Brain microvascular endothelial cell (primary cell): ENCODE measurements at regions not wholly inside any gene's neighbourhood (a gene's known extent, or its start where the extent isn't known, plus 50 kb on each side); places are given as distances from the start of the nearest gene placed in this dataset.

ENCODE experiments used
- DNase-seq: peaks from one replicate; pipeline ENCODE4 v3.0.0-alpha.2; 2020
- H3K27ac ChIP-seq: fragments of 250-450 bp; sonication (Bioruptor Pico); 2 replicates; pipeline ENCODE4 v1.5.1; 2020; ENCODE audit warnings: mild to moderate bottlenecking, moderate library complexity
- H3K27me3 ChIP-seq: fragments of 250-450 bp; sonication (Bioruptor Pico); replicated peaks from 2 replicates; pipeline ENCODE4 v1.5.1; 2020; ENCODE audit warnings: mild to moderate bottlenecking
- H3K36me3 ChIP-seq: fragments of 250-450 bp; sonication (Bioruptor Pico); replicated peaks from 2 replicates; pipeline ENCODE4 v1.5.1; 2020; ENCODE audit warnings: mild to moderate bottlenecking
- H3K4me3 ChIP-seq: 2 replicates; pipeline ENCODE4 v1.5.1; 2011; ENCODE audit warnings: low read depth, mild to moderate bottlenecking, control low read depth, low read length, moderate library complexity
- CTCF ChIP-seq: IDR thresholded peaks from 2 replicates; pipeline ENCODE4 v1.5.1; 2011; ENCODE audit warnings: low read depth, mild to moderate bottlenecking, moderate library complexity, low read length, control low read depth, inconsistent platforms; ENCODE audit errors: missing control alignments
- in situ Hi-C: cut with HindIII; loops from 2 replicates; pipeline ENCODE4 v1.10.0; 2017; ENCODE audit warnings: low sequenced_read_pairs, low pct_ligation_motif_present

- Histone ChIP-seq H3K27ac (no peak overlapping the region), H3K36me3 (no peaks in the 10 kb centered on the region), H3K27me3 (no peaks in the 10 kb centered on the region), H3K4me3 (no peak overlapping the region)
- in situ Hi-C loops, result no loop called here
- DNase-seq, result no peak
- TF ChIP-seq CTCF, result no peak
Measured at GRCh38 chr2:38163006-38163405, 87.1 kb upstream of the CYP1B1 start.

GRCh38 chr2:38160516-38160915 lies 84.6 kb upstream of the CYP1B1 start:
- DNase-seq, result no peak
- H3K27ac ChIP-seq, result no peak overlapping the region
- no peak overlapping the region for H3K4me3 ChIP-seq
- TF ChIP-seq CTCF, result no peak
- H3K27me3 ChIP-seq, result no peaks in the 10 kb centered on the region
- H3K36me3 ChIP-seq, result no peaks in the 10 kb centered on the region
- in situ Hi-C loops, result no loop called here

- in situ Hi-C loops, result no loop called here
- no peak for TF ChIP-seq CTCF
Measured at GRCh38 chr2:38159597-38159996, 83.6 kb upstream of the CYP1B1 start.

GRCh38 chr2:38159191-38159590 lies 83.2 kb upstream of the CYP1B1 start:
- no peaks in the 10 kb centered on the region for H3K36me3 ChIP-seq
- no peak overlapping the region for H3K27ac ChIP-seq
- H3K4me3 ChIP-seq, result no peak overlapping the region
- no peak for TF ChIP-seq CTCF
- no peaks in the 10 kb centered on the region for H3K27me3 ChIP-seq
- in situ Hi-C loops, result no loop called here
- no peak for DNase-seq

More at GRCh38 chr2:38159597-38159996, 83.6 kb upstream of the CYP1B1 start:
- H3K36me3 ChIP-seq, result no peaks in the 10 kb centered on the region
- no peak for DNase-seq
- H3K4me3 ChIP-seq, result no peak overlapping the region
- H3K27ac ChIP-seq, result no peak overlapping the region
- no peaks in the 10 kb centered on the region for H3K27me3 ChIP-seq

GRCh38 chr2:38158378-38159118 lies 82.6 kb upstream of the CYP1B1 start:
- Histone ChIP-seq H3K27me3 (no peaks in the 10 kb centered on the region), H3K4me3 (no peak overlapping the region), H3K27ac (no peak overlapping the region), H3K36me3 (no peaks in the 10 kb centered on the region)
- in situ Hi-C loops, result no loop called here
- DNase-seq, result no peak
- TF ChIP-seq CTCF, result no peak

- Histone ChIP-seq H3K36me3 (no peaks in the 10 kb centered on the region), H3K4me3 (no peak overlapping the region), H3K27ac (no peak overlapping the region), H3K27me3 (no peaks in the 10 kb centered on the region)
- DNase-seq, result no peak
- no peak for TF ChIP-seq CTCF
- in situ Hi-C loops, result no loop called here
Measured at GRCh38 chr2:38156436-38156835, 80.5 kb upstream of the CYP1B1 start.
